Endothelial cell of umbilical vein (primary cell): ENCODE measurements at regions not wholly inside any gene's neighbourhood (a gene's known extent, or its start where the extent isn't known, plus 50 kb on each side); places are given as distances from the start of the nearest gene placed in this dataset.

Experiments used
- CTCF ChIP-seq, 2 donors: IDR thresholded peaks; 1 replicate in 1 of 2; 2 replicates in 1 of 2; pipeline ENCODE4 v1.5.1; 2011; ENCODE audit warnings: low read length in 2 of 2, mild to moderate bottlenecking in 2 of 2, moderate library complexity in 2 of 2, control low read depth in 1 of 2, inconsistent platforms in 1 of 2, low read depth in 1 of 2; ENCODE audit not compliant: insufficient read depth in 1 of 2; ENCODE audit errors: extremely low read depth in 1 of 2
- EZH2 ChIP-seq: IDR thresholded peaks from 2 replicates; pipeline ENCODE4 v1.6.1; 2012; ENCODE audit warnings: borderline replicate concordance, low read depth, mild to moderate bottlenecking, moderate library complexity, low read length, inconsistent platforms; ENCODE audit not compliant: severe bottlenecking
- FOS ChIP-seq: IDR thresholded peaks from 2 replicates; pipeline ENCODE4 v1.6.1; 2011; ENCODE audit warnings: mild to moderate bottlenecking, low read length, moderate library complexity, borderline replicate concordance; ENCODE audit not compliant: insufficient read depth
- GATA2 ChIP-seq: IDR thresholded peaks from 2 replicates; pipeline ENCODE4 v1.7.0; 2011; ENCODE audit warnings: low read depth, mild to moderate bottlenecking, moderate library complexity, mixed read lengths, low read length; ENCODE audit not compliant: insufficient read length, insufficient read depth
- JUN ChIP-seq: IDR thresholded peaks from 2 replicates; pipeline ENCODE4 v1.6.1; 2011; ENCODE audit warnings: borderline replicate concordance, low read depth; ENCODE audit not compliant: insufficient read length, insufficient read depth
- MAX ChIP-seq: IDR thresholded peaks from 2 replicates; pipeline ENCODE4 v1.6.1; 2011; ENCODE audit not compliant: insufficient read depth, insufficient read length
- MYC ChIP-seq: IDR thresholded peaks from one replicate; pipeline ENCODE4 v1.6.1; 2011; ENCODE audit warnings: mild to moderate bottlenecking, low read depth, low read length
- POLR2A ChIP-seq: IDR thresholded peaks from 2 replicates; pipeline ENCODE4 v1.6.1; 2012; ENCODE audit warnings: low read depth, mild to moderate bottlenecking, control low read depth, low read length
- POLR2AphosphoS5 ChIP-seq: IDR thresholded peaks from 2 replicates; pipeline ENCODE4 v1.6.1; 2012; ENCODE audit warnings: low read depth, mild to moderate bottlenecking, control low read depth, low read length, moderate library complexity; ENCODE audit not compliant: insufficient read depth

- TF ChIP-seq CTCF (IDR thresholded peaks at IDR 0.05; ENCODE audit: extremely low read depth in 1 of 2, insufficient read depth in 1 of 2, low read depth in 1 of 2, low read length in 2 of 2), result no peak
- TF ChIP-seq MYC, result no peak
- TF ChIP-seq GATA2, result no peak
- no peak for TF ChIP-seq POLR2AphosphoS5
- TF ChIP-seq POLR2A, result no peak
- TF ChIP-seq EZH2, result no peak
- TF ChIP-seq JUN, result no peak
- no peak for TF ChIP-seq MAX
- TF ChIP-seq FOS, result no peak
Observed at GRCh38 chr5:3432135-3432534, 163.5 kb upstream of the IRX1 start.
